Fibroblast of villous mesenchyme (primary cell): ENCODE measurements at regions not wholly inside any gene's neighbourhood (a gene's known extent, or its start where the extent isn't known, plus 50 kb on each side); places are given as distances from the start of the nearest gene placed in this dataset.

Experiments used
- DNase-seq: peaks from one replicate; pipeline ENCODE4 v3.0.0-alpha.2; 2010; ENCODE audit warnings: low read depth
- H3K4me3 ChIP-seq: 2 replicates; pipeline ENCODE4 v1.5.1; 2011; ENCODE audit warnings: low read depth, mild to moderate bottlenecking, low read length
- CTCF ChIP-seq: IDR thresholded peaks from 2 replicates; pipeline ENCODE4 v1.5.1; 2012; ENCODE audit warnings: low read depth, mild to moderate bottlenecking, low read length; ENCODE audit not compliant: insufficient read depth

GRCh38 chr3:11919390-11919789 lies 72.7 kb upstream of the TAMM41 start:
- no peak for TF ChIP-seq CTCF
- no peak overlapping the region for H3K4me3 ChIP-seq
- no peak for DNase-seq

GRCh38 chr3:11924518-11924917 lies 77.8 kb upstream of the TAMM41 start:
- DNase-seq: no peak
- H3K4me3 ChIP-seq: no peak overlapping the region
- no peak for TF ChIP-seq CTCF

GRCh38 chr3:11928381-11928780 lies 75.8 kb upstream of the SYN2 start:
- TF ChIP-seq CTCF: no peak
- H3K4me3 ChIP-seq: no peak overlapping the region
- DNase-seq: no peak

- TF ChIP-seq CTCF: no peak
- DNase-seq: no peak
- H3K4me3 ChIP-seq: no peak overlapping the region
These were observed 74.7 kb upstream of the SYN2 start for GRCh38 chr3:11929531-11929930.

- H3K4me3 ChIP-seq: no peak overlapping the region
- TF ChIP-seq CTCF: no peak
- DNase-seq: no peak
These were observed 74.1 kb upstream of the SYN2 start for GRCh38 chr3:11930084-11930483.

- H3K4me3 ChIP-seq: no peak overlapping the region
- no peak for DNase-seq
These were observed 71.6 kb upstream of the SYN2 start for GRCh38 chr3:11932636-11933035.

More at GRCh38 chr3:11932636-11933035, 71.6 kb upstream of the SYN2 start:
- no peak for TF ChIP-seq CTCF
